A673 (cell line): ENCODE measurements at regions not wholly inside any gene's neighbourhood (a gene's known extent, or its start where the extent isn't known, plus 50 kb on each side); places are given as distances from the start of the nearest gene placed in this dataset.

Source experiments
- BruUV-seq: library from RNA; stranded (reverse); fragments of 400-500 nt; replicated peaks from 2 replicates; lab custom pipeline; 2021; lab: Mats Ljungman, UMichigan
- CTCF ChIA-PET: fragments of 300-600 bp; sonication (Branson Sonifier 250); formaldehyde crosslinking; loops from one replicate; lab custom pipeline; 2022; ENCODE audit warnings: antibody characterized with exemption; lab: Charles Lee
- POLR2A ChIA-PET: fragments of 300-600 bp; sonication (Branson Sonifier 250); formaldehyde crosslinking; loops from one replicate; lab custom pipeline; 2022; ENCODE audit warnings: antibody characterized with exemption; ENCODE audit not compliant: low non-redundant PET; lab: Charles Lee
- DNase-seq: peaks from one replicate; pipeline ENCODE4 v3.0.0-alpha.2; 2015; ENCODE audit warnings: low spot score
- H3K27ac ChIP-seq: fragments of 200-600 bp; sonication (generic); 2 replicates; pipeline ENCODE4 v1.5.1; 2016; ENCODE audit warnings: mixed run types, low read depth, mild to moderate bottlenecking, mixed read lengths, antibody characterized with exemption, low read length; ENCODE audit not compliant: poor library complexity, severe bottlenecking
- H3K27me3 ChIP-seq: fragments of 200-600 bp; sonication (generic); replicated peaks from 2 replicates; pipeline ENCODE4 v1.6.1; 2017; ENCODE audit warnings: mixed run types, low read depth, mild to moderate bottlenecking, mixed read lengths, antibody characterized with exemption, low read length; ENCODE audit not compliant: insufficient read depth, poor library complexity
- H3K36me3 ChIP-seq: fragments of 200-600 bp; sonication (generic); 2 replicates; pipeline ENCODE4 v1.6.1; 2016; ENCODE audit warnings: mixed run types, mild to moderate bottlenecking, mixed read lengths, antibody characterized with exemption, low read length; ENCODE audit not compliant: insufficient read depth, poor library complexity, severe bottlenecking
- H3K4me1 ChIP-seq: fragments of 200-600 bp; sonication (generic); 2 replicates; pipeline ENCODE4 v1.6.1; 2017; ENCODE audit warnings: mixed run types, mild to moderate bottlenecking, mixed read lengths, antibody characterized with exemption, low read length; ENCODE audit not compliant: insufficient read depth, poor library complexity, severe bottlenecking
- H3K4me3 ChIP-seq: fragments of 200-600 bp; sonication (generic); 2 replicates; pipeline ENCODE4 v1.5.1; 2016; ENCODE audit warnings: low read depth, mixed run types, mild to moderate bottlenecking, mixed read lengths, low read length; ENCODE audit not compliant: poor library complexity, severe bottlenecking
- H3K9me3 ChIP-seq: fragments of 200-600 bp; sonication (generic); 2 replicates; pipeline ENCODE4 v1.6.1; 2016; ENCODE audit warnings: mixed run types, low read depth, mild to moderate bottlenecking, mixed read lengths, antibody characterized with exemption, low read length; ENCODE audit not compliant: poor library complexity, severe bottlenecking
- EZH2 ChIP-seq: fragments of 200-600 bp; sonication (generic); IDR thresholded peaks from 2 replicates; pipeline ENCODE4 v1.6.1; 2017; ENCODE audit warnings: borderline replicate concordance, low read depth, mild to moderate bottlenecking, mixed read lengths, antibody characterized with exemption, low read length; ENCODE audit not compliant: poor library complexity, severe bottlenecking
- intact Hi-C: fragments of 100-400 bp; cut with micrococcal nuclease; formaldehyde crosslinking; loops from one replicate; pipeline ENCODE4 v1.10.0; 2022; ENCODE audit not compliant: unreplicated experiment
- TF ChIP-seq, protein P1 (sequence below): fragments of 300-800, 200-600 bp; sonication (generic); conservative IDR thresholded peaks from 2 replicates; pipeline ENCODE4 v1.5.1; 2017; ENCODE audit warnings: low read depth, mild to moderate bottlenecking, antibody characterized with exemption, low read length, moderate library complexity, mixed read lengths

DNA sequence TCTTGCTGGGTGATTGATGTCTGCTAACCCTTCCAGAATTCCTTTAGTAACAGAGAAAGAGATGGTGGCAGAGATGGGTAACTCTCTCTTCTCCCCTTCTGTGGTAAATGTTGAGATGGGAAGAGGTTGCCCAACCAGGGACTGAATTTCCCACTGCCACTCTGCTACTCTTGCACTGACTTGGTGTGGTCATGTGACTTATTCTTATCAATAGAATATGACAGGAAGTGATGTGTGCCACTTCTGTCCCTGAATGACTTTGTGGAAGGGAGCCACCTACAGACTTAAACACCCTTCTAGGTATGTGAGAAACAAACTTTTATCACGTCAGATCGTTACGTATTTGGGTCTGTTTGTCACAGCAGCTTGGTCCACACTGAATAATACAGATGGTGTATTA lies 132.9 kb downstream of the ZNF621 start:
- Histone ChIP-seq H3K27me3 (no peaks in the 10 kb centered on the region), H3K4me3 (no peak overlapping the region), H3K27ac (no peak overlapping the region), H3K4me1 (no peaks in the 10 kb centered on the region), H3K9me3 (no peaks in the 10 kb centered on the region), H3K36me3 (no peaks in the 10 kb centered on the region)
- TF ChIP-seq, protein P1, sequence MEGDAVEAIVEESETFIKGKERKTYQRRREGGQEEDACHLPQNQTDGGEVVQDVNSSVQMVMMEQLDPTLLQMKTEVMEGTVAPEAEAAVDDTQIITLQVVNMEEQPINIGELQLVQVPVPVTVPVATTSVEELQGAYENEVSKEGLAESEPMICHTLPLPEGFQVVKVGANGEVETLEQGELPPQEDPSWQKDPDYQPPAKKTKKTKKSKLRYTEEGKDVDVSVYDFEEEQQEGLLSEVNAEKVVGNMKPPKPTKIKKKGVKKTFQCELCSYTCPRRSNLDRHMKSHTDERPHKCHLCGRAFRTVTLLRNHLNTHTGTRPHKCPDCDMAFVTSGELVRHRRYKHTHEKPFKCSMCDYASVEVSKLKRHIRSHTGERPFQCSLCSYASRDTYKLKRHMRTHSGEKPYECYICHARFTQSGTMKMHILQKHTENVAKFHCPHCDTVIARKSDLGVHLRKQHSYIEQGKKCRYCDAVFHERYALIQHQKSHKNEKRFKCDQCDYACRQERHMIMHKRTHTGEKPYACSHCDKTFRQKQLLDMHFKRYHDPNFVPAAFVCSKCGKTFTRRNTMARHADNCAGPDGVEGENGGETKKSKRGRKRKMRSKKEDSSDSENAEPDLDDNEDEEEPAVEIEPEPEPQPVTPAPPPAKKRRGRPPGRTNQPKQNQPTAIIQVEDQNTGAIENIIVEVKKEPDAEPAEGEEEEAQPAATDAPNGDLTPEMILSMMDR, result no peak
- intact Hi-C loops, result no loop called here
- BruUV-seq, result no TSS peak
- CTCF ChIA-PET, result no interaction called here
- no peak for DNase-seq
- POLR2A ChIA-PET, result no interaction called here

DNA sequence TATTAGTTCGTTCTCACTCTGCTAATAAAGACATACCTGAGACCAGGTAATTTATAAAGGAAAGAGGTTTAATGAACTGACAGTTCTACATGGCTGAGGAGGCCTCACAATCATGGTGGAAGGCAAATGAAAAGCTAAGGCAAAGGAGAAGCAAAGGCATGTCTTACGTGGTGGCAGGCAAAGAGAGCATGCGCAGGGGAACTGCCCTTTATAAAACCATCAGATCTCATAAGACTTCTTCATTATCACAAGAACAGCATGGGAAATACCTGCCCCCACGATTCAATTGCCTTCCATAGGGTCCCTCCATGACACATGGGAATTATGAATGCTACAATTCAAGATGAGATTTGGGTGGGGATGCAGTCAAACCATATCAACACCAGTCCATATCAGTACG lies 133.5 kb downstream of the ZNF621 start:
- ChIA-PET POLR2A (no interaction called here), CTCF (no interaction called here)
- Histone ChIP-seq H3K27ac (no peak overlapping the region), H3K4me3 (no peak overlapping the region), H3K36me3 (no peaks in the 10 kb centered on the region), H3K9me3 (no peaks in the 10 kb centered on the region), H3K27me3 (no peaks in the 10 kb centered on the region), H3K4me1 (no peaks in the 10 kb centered on the region)
- no peak for TF ChIP-seq EZH2
- TF ChIP-seq, protein P1, result no peak
- no TSS peak for BruUV-seq
- intact Hi-C loops, result no loop called here
- DNase-seq, result no peak

DNA sequence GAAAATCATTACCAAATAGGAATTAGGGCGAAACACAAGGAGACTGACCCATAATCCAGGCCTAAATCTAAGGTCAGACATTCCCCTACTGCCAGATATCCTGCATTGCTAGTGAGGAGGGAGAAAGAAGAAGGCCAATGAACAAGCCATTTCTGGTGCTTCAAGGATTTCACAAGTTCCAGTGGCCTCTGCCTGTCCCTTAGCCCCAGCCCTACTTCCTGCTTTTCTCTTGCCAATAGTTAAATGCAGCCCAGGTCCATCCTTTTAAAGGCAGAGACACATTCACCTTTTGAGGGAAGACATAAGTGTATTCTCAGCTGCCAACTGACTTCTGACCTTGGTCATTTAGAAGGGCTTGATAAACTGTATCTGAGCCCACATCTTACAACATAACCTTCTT lies 135.8 kb downstream of the ZNF621 start:
- no TSS peak for BruUV-seq
- no peak overlapping the region for H3K4me3 ChIP-seq
- no peaks in the 10 kb centered on the region for H3K4me1 ChIP-seq
- TF ChIP-seq EZH2, result no peak
- TF ChIP-seq, protein P1, result no peak
- no peaks in the 10 kb centered on the region for H3K36me3 ChIP-seq
- intact Hi-C loops, result no loop called here
- H3K27me3 ChIP-seq, result no peaks in the 10 kb centered on the region
- H3K9me3 ChIP-seq, result no peaks in the 10 kb centered on the region
- ChIA-PET CTCF (no interaction called here), POLR2A (no interaction called here)
- DNase-seq, result no peak
- H3K27ac ChIP-seq, result no peak overlapping the region
